DMS53 (cell line): ENCODE measurements at regions not wholly inside any gene's neighbourhood (a gene's known extent, or its start where the extent isn't known, plus 50 kb on each side); places are given as distances from the start of the nearest gene placed in this dataset.

Source experiments
- DNase-seq: peaks from one replicate; lab custom pipeline; 2025; lab: John Stamatoyannopoulos, UW

GRCh38 chr6:137434640-137435039 lies 59.6 kb downstream of the OLIG3 start:
- no peak for DNase-seq

- DNase-seq = no peak
These were observed 62.1 kb downstream of the OLIG3 start for GRCh38 chr6:137432054-137432611.

- no peak for DNase-seq
These were observed 63.2 kb downstream of the OLIG3 start for GRCh38 chr6:137430954-137431353.

- no peak for DNase-seq
These were observed 66.4 kb downstream of the OLIG3 start for GRCh38 chr6:137427656-137428290.

- no peak for DNase-seq
These were observed 68.0 kb downstream of the OLIG3 start for GRCh38 chr6:137426007-137426689.

GRCh38 chr6:137424251-137424650 lies 69.9 kb downstream of the OLIG3 start:
- no peak for DNase-seq

GRCh38 chr6:137423451-137424168 lies 70.6 kb downstream of the OLIG3 start:
- DNase-seq = peak; percentile 24

GRCh38 chr6:137417396-137417795 lies 76.8 kb downstream of the OLIG3 start:
- no peak for DNase-seq

- DNase-seq = no peak
These were observed 77.7 kb downstream of the OLIG3 start for GRCh38 chr6:137416376-137417109.

GRCh38 chr6:137415834-137416190 lies 78.4 kb downstream of the OLIG3 start:
- no peak for DNase-seq

GRCh38 chr6:137415127-137415833 lies 78.9 kb downstream of the OLIG3 start:
- DNase-seq = peak; percentile 84

- DNase-seq = no peak
These were observed 79.6 kb downstream of the OLIG3 start for GRCh38 chr6:137414599-137414998.

GRCh38 chr6:137413482-137413881 lies 80.7 kb downstream of the OLIG3 start:
- no peak for DNase-seq

GRCh38 chr6:137412562-137412961 lies 81.6 kb downstream of the OLIG3 start:
- no peak for DNase-seq

GRCh38 chr6:137409266-137409777 lies 84.9 kb downstream of the OLIG3 start:
- DNase-seq = no peak

- DNase-seq = no peak
These were observed 86.4 kb downstream of the OLIG3 start for GRCh38 chr6:137407816-137408215.

- no peak for DNase-seq
These were observed 88.4 kb downstream of the OLIG3 start for GRCh38 chr6:137405806-137406205.

GRCh38 chr6:137403855-137404254 lies 90.3 kb downstream of the OLIG3 start:
- DNase-seq = peak; percentile 29

- peak; percentile 29 for DNase-seq
These were observed 90.8 kb downstream of the OLIG3 start for GRCh38 chr6:137403443-137403842.

GRCh38 chr6:137402143-137402680 lies 92.0 kb downstream of the OLIG3 start:
- peak; percentile 38 for DNase-seq

GRCh38 chr6:137401088-137401487 lies 93.1 kb downstream of the OLIG3 start:
- DNase-seq = no peak
